8988T (cell line): ENCODE measurements at regions not wholly inside any gene's neighbourhood (a gene's known extent, or its start where the extent isn't known, plus 50 kb on each side); places are given as distances from the start of the nearest gene placed in this dataset.
"Not testable (repeated sequence)": the region's sequence is repeated elsewhere in the genome, so short reads cannot be mapped to it uniquely, and the experiment has no call there.

ENCODE experiments used
- DNase-seq: peaks from one replicate; pipeline ENCODE4 v3.0.0; 2011

- DNase-seq: no peak
Observed at GRCh38 chr4:184280137-184280536, 62.5 kb upstream of the ENPP6 start.

DNA sequence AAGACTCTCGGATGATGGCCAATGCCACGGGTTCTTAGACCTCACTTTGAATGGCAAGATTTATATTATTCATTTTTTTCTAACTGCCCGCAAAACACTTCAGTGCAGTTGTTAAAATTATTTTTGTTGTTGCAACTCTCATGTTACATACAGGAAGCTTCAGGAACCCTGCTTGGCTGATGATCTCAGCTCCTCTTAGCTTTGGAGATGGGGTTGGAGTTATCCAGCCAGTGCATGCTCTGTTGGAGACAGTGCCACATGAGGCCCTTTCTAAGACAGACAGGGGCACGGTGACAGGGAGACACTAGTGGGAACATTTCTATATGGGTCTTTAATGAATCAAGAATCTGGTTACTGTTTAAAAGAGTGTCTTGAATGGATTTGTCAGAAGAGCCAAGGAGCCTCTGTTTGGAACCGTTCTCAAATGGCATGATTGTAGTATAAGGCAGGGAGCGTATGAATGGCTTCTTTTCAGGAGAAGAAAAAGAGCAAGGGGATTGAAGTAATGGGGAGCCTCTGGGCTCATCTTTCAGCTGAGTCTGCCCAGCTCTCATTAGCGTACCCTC is 61.9 kb upstream of the ENPP6 start:
- no peak for DNase-seq

- DNase-seq: not testable (repeated sequence)
Observed at GRCh38 chr4:184277769-184278168, 60.1 kb upstream of the ENPP6 start.

DNA sequence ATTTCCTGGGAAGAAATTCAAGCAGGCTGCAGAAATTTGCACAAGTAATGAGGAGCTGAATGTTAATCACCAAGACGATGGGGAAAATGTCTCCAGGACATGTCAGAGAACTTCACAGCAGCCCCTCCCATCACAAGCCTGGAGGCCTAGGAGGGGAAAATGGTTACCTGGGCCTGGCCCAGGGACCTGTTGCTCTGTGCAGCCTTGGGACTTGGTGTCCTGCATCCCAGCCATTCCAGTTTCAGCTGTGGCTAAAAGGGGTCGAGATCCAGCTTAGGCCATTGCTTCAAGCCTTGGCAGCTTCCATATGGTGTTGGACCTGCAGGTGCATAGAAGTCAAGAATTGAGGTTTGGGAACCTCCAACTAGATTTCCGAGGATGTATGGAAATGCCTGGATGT is 59.3 kb upstream of the ENPP6 start:
- DNase-seq: not testable (repeated sequence)

GRCh38 chr4:184276346-184276745 is 58.7 kb upstream of the ENPP6 start:
- DNase-seq: not testable (repeated sequence)

- no peak for DNase-seq
Observed at GRCh38 chr4:184275766-184276165, 58.1 kb upstream of the ENPP6 start.

GRCh38 chr4:184274286-184274951 is 56.7 kb upstream of the ENPP6 start:
- no peak for DNase-seq

- DNase-seq: no peak
Observed at GRCh38 chr4:184273166-184274147, 55.8 kb upstream of the ENPP6 start.

GRCh38 chr4:184270808-184271413 is 53.2 kb upstream of the ENPP6 start:
- DNase-seq: no peak

DNA sequence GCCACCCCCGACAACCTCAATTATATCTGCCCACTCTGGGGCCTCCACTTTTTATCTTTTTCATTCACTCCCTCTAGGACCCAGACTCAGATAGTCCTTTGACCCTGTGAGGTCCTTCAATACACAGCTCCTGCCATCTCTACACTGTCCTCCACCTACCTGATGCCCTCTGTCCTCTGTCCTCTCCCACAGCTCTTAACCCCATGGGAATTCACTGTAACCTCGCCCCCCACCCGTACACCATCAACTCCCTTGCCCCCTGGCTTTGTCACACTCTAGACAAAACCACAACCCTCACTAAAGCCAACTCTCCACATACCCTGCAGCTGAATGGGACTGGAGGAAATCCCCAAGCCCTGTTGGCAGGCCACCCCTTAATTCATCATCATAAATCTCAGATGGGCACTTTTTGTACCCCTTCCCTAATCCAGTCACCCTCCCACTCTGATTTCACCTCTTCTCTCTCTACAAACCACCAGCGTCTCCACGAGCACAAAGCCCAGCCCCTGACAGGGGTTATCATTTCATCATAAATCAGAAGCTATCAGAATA is 52.3 kb upstream of the ENPP6 start:
- DNase-seq: no peak

- DNase-seq: no peak
Observed at GRCh38 chr4:184268584-184269160, 51.0 kb upstream of the ENPP6 start.

GRCh38 chr4:184267673-184268583 is 50.3 kb upstream of the ENPP6 start:
- DNase-seq: no peak
